ENCODE measurements at regions not wholly inside any gene's neighbourhood (a gene's known extent, or its start where the extent isn't known, plus 50 kb on each side); places are given as distances from the start of the nearest gene placed in this dataset.

DNA sequence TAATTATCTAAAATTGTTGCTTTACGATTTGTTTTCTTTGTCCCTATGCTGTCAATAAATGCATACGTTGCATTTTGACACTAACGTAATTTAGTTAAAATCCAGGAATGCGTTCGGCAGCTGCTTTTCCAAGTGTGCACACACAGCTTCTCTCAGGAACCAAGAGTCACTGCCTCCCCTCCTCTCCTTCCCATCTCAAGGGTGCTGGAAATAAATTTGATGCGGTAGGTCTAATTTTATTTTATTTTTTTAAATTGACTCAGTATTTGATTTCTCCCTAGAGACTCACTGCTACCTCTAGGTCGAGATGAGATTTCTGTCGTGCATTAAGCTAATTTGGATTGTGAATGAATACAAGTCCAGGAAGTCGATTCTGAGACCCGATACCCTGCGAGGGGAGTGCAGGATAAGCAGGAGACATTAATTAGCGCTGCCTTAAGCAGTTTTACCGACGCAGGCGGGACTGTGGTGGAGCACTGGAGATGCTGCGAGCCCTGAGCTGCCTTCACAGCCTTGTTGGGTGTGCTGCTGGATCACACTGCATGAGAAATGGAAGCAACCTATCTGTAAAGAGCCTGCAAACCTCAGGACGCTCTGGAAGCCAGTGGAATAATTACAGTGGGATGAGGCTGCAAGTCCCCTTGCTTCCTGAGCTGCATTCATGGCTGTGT lies 381.2 kb downstream of the C6orf118 start:
- TF ChIP-seq, protein P1, sequence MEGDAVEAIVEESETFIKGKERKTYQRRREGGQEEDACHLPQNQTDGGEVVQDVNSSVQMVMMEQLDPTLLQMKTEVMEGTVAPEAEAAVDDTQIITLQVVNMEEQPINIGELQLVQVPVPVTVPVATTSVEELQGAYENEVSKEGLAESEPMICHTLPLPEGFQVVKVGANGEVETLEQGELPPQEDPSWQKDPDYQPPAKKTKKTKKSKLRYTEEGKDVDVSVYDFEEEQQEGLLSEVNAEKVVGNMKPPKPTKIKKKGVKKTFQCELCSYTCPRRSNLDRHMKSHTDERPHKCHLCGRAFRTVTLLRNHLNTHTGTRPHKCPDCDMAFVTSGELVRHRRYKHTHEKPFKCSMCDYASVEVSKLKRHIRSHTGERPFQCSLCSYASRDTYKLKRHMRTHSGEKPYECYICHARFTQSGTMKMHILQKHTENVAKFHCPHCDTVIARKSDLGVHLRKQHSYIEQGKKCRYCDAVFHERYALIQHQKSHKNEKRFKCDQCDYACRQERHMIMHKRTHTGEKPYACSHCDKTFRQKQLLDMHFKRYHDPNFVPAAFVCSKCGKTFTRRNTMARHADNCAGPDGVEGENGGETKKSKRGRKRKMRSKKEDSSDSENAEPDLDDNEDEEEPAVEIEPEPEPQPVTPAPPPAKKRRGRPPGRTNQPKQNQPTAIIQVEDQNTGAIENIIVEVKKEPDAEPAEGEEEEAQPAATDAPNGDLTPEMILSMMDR (IDR thresholded peaks at IDR 0.05; ENCODE audit: low read depth, low read length, missing control alignments) = no peak
- no peak for DNase-seq (ENCODE audit: low read depth)
- no peak overlapping the region for H3K4me3 ChIP-seq (ENCODE audit: low read depth, low read length)

DNA sequence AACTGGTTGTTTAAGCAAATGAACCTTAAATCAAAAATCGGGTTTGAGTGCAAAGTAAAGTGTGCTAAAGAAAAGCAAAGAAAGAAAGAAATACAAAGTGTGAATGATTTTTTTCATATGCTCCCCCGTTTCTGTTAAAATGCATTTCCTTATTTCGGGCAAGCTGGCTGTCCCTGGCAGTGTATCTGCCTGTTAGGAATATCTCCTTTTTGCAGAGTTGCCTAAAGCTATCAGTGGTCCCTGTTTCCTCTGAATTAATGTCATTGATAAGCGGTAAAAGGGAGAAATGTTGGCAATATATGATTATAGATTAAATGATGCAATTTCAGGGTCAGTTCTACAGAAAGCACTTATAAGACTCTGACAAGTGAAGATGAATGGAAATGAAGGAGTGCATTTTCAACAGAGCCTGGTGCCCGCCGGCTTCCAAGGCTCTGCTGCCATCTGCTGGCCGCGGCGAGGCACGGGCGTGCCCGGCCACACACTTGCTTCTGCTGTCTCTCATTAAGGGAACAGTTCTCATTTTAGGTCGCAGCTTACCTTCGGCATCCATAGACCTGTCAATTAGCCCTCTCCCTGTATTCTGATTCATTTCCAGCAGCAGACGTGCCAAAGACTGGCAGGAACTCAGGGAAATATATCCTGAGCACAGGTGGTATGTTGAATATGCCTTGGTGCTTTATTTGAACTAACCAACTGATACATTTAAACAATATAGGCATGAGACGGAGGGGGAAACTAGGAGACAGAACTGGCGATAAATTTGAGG lies 381.9 kb downstream of the C6orf118 start:
- TF ChIP-seq, protein P1 (IDR thresholded peaks at IDR 0.05; ENCODE audit: low read depth, low read length, missing control alignments) = peak; percentile 95
- no peak overlapping the region for H3K4me3 ChIP-seq (ENCODE audit: low read depth, low read length)
- DNase-seq (ENCODE audit: low read depth) = no peak

DNA sequence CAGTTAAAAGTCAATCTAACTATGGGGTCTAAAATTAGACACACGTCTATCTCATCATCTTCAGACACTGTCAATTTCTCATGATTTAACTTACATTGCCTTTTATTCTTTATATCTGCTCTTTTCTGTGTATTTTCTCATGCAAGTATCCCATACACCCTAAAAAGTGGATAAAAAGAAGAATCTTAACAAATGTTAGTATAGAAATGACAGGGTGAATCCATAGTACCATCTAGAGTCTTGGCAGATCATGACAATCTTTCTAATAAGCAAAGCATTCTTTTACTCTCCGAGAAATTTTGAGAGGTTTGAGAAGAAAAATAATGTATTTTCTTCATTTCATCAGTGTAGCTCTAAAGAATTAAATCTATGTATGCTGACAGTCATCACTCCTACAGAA lies 382.7 kb downstream of the C6orf118 start:
- no peak overlapping the region for H3K4me3 ChIP-seq (ENCODE audit: low read depth, low read length)
- TF ChIP-seq, protein P1 (IDR thresholded peaks at IDR 0.05; ENCODE audit: low read depth, low read length, missing control alignments) = no peak
- DNase-seq (ENCODE audit: low read depth) = no peak

DNA sequence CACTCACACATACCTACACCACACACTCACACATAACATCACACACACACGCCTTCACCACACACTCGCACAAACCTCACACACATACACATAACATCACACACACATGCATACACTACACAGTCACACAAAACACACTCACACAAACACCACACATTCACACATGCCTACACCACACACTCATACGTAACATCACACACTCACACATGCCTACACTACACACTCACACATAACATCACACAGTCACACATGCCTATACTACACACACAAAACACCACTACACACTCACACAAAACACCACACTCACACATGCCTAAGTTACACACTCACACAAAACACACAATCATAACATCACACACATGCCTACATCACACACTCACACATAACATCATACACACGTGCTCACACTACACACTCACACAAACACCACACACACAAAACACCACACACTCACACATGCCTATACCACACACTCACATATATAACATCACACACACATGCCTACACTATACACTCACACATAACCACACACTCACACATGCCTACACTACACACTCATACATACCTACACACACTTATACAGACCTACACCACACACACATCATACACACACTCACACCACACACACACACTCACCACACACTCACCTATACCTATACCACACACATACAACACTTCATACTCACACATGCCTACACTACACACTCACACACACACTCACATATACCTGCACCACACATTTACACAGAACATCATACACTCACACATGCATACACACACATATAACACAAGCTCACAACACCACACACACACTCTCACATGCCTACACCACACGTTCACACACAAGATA lies 383.5 kb downstream of the C6orf118 start:
- H3K4me3 ChIP-seq (ENCODE audit: low read depth, low read length) = no peak overlapping the region
- DNase-seq (ENCODE audit: low read depth) = no peak
- TF ChIP-seq, protein P1 (IDR thresholded peaks at IDR 0.05; ENCODE audit: low read depth, low read length, missing control alignments) = no peak

DNA sequence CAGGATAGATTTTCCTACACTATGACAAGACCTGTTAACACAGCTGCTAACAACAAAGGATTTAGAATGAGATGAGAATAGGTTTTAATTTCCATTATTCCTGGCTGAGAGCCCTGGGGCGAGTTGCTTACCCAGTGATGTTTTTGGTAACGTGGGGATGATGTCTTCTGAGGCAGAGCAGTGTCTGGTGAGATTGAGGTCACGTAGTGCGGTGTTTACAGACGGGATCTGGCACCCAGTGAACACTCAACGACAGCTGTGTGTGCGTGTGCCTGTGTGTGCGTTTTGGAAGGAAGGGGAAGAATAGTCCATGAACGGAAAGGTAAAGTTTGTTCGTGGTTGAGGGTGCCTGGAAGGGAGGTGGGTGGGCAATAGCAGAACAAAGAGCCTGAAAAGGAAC lies 384.7 kb downstream of the C6orf118 start:
- TF ChIP-seq, protein P1 (IDR thresholded peaks at IDR 0.05; ENCODE audit: low read depth, low read length, missing control alignments) = no peak
- no peak overlapping the region for H3K4me3 ChIP-seq (ENCODE audit: low read depth, low read length)
- no peak for DNase-seq (ENCODE audit: low read depth)

DNA sequence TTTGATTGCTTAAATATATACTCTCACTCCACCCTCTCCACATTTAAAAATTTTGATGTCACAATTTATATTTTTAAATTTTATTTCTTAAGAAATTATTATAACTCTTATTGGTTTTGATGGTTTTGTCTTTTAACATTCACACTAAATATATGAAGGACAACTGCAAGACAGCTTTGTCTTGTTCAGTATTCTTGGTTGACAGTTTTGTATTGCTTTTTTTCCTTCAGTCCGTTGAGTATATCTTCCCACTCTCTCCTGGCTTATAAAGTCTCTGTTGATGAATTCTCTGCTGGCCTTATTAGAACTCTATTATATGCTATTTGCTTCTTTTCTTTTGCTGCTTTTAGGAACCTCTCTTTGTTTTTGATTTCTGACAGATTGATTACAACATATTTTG lies 392.2 kb downstream of the C6orf118 start:
- no peak for DNase-seq (ENCODE audit: low read depth)
- no peak overlapping the region for H3K4me3 ChIP-seq (ENCODE audit: low read depth, low read length)
- TF ChIP-seq, protein P1 (IDR thresholded peaks at IDR 0.05; ENCODE audit: low read depth, low read length, missing control alignments) = no peak

Data from GM12864 (cell line).